DND-41 (cell line): ENCODE measurements at regions not wholly inside any gene's neighbourhood (a gene's known extent, or its start where the extent isn't known, plus 50 kb on each side); places are given as distances from the start of the nearest gene placed in this dataset.

ENCODE experiments used
- CTCF ChIP-seq: IDR thresholded peaks from 2 replicates; pipeline ENCODE4 v1.5.1; 2012; ENCODE audit warnings: borderline replicate concordance, low read length, moderate library complexity, mild to moderate bottlenecking; ENCODE audit not compliant: poor library complexity, severe bottlenecking; ENCODE audit errors: extremely low read depth
- EZH2 ChIP-seq: IDR thresholded peaks from 3 replicates; pipeline ENCODE4 v1.6.1; 2012; ENCODE audit warnings: borderline replicate concordance, low read depth, mild to moderate bottlenecking, moderate library complexity, low read length, inconsistent platforms; ENCODE audit not compliant: severe bottlenecking

DNA sequence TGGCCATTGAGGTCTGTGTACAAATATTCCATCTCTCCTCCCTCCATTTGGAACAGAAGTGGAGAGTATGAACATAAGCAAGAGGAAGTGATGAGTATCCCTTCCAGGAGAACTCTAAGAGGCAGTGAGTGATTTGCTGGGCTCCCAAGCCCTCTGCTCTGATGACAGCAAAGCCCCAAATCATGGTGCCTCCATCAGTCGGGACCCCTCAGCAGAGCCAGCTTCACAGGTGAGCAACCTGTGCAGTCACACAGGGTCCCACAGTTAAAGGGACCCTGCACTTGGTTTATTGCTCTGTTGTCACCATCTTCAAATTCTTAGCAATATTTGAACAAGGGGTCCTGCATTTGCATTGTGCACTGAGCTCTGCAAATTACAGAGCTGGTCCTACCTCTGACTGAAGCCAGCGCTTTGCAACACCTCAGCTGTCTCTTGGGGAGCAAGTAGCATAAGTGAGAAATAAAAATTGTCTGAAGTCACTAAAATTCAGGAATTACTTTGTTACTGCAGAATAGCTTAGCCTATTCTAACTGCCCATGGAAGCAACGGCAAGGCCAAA, 466.4 kb downstream of the MN1 start:
- no peak for TF ChIP-seq CTCF
- no peak for TF ChIP-seq EZH2
